VCaP (cell line): ENCODE measurements at regions not wholly inside any gene's neighbourhood (a gene's known extent, or its start where the extent isn't known, plus 50 kb on each side); places are given as distances from the start of the nearest gene placed in this dataset.

Source experiments
- H3K27ac ChIP-seq: fragments of 450-650 bp; 2 replicates; pipeline ENCODE4 v1.5.1; 2017
- TF ChIP-seq, protein P1 (sequence below): fragments of 450-650 bp; conservative IDR thresholded peaks from 2 replicates; pipeline ENCODE4 v1.5.1; 2017; ENCODE audit warnings: mild to moderate bottlenecking, moderate library complexity

DNA sequence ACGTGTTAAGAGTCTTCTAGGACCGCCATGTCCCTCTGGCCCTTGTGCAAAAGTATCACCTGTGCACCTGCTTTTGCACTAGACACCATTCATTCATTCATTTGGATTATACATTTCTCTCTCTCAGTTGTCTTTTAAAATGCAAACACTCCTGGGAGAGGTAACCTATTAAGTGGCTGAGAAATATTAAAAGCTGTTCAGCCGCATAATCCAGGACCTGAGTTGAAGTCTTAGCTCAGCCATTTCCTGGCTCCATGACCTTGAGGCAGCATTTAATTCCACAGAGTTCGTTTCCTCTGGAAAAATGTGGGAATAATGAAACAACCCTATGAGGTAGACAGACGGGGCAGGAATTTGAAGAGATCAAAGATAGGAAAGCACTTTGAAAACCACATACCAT is 251.6 kb downstream of the RPS24 start:
- no peak overlapping the region for H3K27ac ChIP-seq
- TF ChIP-seq, protein P1, sequence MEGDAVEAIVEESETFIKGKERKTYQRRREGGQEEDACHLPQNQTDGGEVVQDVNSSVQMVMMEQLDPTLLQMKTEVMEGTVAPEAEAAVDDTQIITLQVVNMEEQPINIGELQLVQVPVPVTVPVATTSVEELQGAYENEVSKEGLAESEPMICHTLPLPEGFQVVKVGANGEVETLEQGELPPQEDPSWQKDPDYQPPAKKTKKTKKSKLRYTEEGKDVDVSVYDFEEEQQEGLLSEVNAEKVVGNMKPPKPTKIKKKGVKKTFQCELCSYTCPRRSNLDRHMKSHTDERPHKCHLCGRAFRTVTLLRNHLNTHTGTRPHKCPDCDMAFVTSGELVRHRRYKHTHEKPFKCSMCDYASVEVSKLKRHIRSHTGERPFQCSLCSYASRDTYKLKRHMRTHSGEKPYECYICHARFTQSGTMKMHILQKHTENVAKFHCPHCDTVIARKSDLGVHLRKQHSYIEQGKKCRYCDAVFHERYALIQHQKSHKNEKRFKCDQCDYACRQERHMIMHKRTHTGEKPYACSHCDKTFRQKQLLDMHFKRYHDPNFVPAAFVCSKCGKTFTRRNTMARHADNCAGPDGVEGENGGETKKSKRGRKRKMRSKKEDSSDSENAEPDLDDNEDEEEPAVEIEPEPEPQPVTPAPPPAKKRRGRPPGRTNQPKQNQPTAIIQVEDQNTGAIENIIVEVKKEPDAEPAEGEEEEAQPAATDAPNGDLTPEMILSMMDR = no peak

GRCh38 chr10:78286186-78286585 is 252.5 kb downstream of the RPS24 start:
- TF ChIP-seq, protein P1 = no peak
- H3K27ac ChIP-seq = no peak overlapping the region

GRCh38 chr10:78286668-78287067 is 253.0 kb downstream of the RPS24 start:
- TF ChIP-seq, protein P1 = no peak
- no peak overlapping the region for H3K27ac ChIP-seq

GRCh38 chr10:78287618-78288017 is 254.0 kb downstream of the RPS24 start:
- no peak overlapping the region for H3K27ac ChIP-seq
- TF ChIP-seq, protein P1 = no peak

DNA sequence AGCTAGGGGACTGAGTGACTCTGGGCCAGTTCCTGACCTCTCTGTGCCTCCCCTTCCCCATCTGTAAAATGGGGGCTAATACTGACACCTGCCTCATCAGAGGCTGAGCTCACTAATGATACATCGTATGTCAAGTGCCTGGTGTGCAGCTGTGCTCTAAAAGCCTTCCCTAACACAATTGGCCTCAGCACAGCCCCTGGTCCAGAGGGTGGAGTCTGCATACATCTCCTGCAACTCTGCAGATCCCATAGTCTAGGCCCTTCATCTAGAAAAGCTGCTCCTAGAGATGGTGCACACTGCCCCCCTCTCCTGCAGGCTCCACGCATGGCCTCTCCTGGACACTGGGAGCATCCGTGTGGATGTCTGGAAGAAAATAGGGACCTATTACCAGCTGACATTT is 255.0 kb downstream of the RPS24 start:
- TF ChIP-seq, protein P1 = no peak
- H3K27ac ChIP-seq = no peak overlapping the region

DNA sequence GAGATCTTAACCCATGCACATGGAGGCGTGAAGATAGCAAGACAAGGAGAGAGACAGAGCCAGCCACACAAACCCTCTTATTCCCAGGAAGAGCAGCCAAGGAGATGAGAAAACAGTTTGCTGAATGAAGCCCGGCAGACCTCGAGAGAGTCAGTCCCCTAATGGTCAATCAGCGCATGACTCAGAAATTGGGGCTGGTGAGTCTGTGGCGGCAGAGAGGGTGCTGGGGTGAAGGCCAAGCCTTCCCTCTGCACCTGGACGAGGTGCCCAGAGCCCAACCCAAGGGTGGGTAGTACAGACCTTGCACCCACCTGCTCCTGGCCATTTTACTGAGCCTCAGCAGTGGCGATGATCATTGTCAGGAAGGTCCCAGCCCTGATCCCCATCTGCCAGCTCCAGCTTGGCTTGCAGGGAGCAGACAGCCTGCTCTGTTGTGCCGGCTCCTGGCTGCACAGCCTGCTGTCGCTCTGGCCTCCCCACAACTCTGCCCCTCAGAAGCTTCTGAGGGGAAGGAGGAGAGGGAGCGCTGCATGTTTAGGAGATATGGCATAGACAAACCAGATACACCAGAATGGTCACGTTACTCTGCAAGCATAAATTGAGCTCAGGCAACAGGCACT is 256.6 kb downstream of the RPS24 start:
- TF ChIP-seq, protein P1 = no peak
- no peak overlapping the region for H3K27ac ChIP-seq

DNA sequence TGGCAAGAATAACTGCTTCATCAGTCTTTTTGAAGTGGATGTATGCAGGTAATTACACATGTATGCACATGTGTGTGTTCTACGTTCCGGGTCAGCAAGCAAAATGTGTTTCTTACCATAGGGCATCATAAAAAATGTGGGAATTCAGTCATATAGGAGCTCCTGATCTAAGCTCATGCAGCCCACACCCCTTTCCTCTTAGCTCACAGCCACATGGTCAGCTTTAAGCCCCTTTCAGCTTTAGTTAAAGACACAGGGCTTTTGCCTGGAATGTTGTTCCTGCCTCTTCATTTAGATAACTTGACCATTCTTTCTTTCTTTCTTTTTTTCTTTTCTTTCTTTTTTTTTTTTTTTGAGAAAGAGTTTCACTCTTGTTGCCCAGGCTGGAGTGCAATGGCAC is 258.1 kb downstream of the RPS24 start:
- TF ChIP-seq, protein P1 = no peak
- no peak overlapping the region for H3K27ac ChIP-seq
